Lower lobe of right lung (tissue), 2 donors: ENCODE measurements at regions not wholly inside any gene's neighbourhood (a gene's known extent, or its start where the extent isn't known, plus 50 kb on each side); places are given as distances from the start of the nearest gene placed in this dataset.

ENCODE experiments used
- ATAC-seq, 2 donors: fragments of 200-7000 bp; cut with Tn5 transposase; one replicate each; pipeline ENCODE4 v1.9.1; 2020 to 2022; ENCODE audit warnings: mild to moderate bottlenecking in 2 of 2, moderate library complexity in 2 of 2
- DNase-seq: peaks from one replicate; pipeline ENCODE4 v3.0.0-alpha.2; 2020
- H3K27ac ChIP-seq: fragments of 200-600 bp; one replicate; pipeline ENCODE4 v1.8.0; 2022
- H3K27me3 ChIP-seq: fragments of 200-600 bp; one replicate; pipeline ENCODE4 v1.8.0; 2022; ENCODE audit warnings: low read depth
- H3K36me3 ChIP-seq: fragments of 200-600 bp; one replicate; pipeline ENCODE4 v1.8.0; 2022; ENCODE audit warnings: mild to moderate bottlenecking
- H3K4me1 ChIP-seq: fragments of 200-600 bp; one replicate; pipeline ENCODE4 v1.8.0; 2022
- H3K4me3 ChIP-seq: fragments of 200-600 bp; one replicate; pipeline ENCODE4 v1.8.0; 2022; ENCODE audit warnings: mild to moderate bottlenecking
- H3K9me3 ChIP-seq: fragments of 200-600 bp; one replicate; pipeline ENCODE4 v1.8.0; 2022
- intact Hi-C: fragments of 100-400 bp; cut with DNase I; formaldehyde crosslinking; loops from one replicate; pipeline ENCODE4 v1.11.0; 2022
- TF ChIP-seq, protein P1 (sequence below): fragments of 200-600 bp; IDR thresholded peaks from one replicate; pipeline ENCODE4 v1.8.0; 2022; ENCODE audit warnings: antibody characterized with exemption, mild to moderate bottlenecking
- donor health status: DM: no; HTN: yes; CAD: no; lungs with severe emphysema.

- intact Hi-C loops: no loop called here
- DNase-seq (no peak), ATAC-seq (no peak)
- Histone ChIP-seq H3K9me3 (no peaks in the 10 kb centered on the region), H3K27ac (no peak overlapping the region), H3K27me3 (no peaks in the 10 kb centered on the region), H3K36me3 (no peaks in the 10 kb centered on the region), H3K4me1 (no peaks in the 10 kb centered on the region), H3K4me3 (no peak overlapping the region)
- TF ChIP-seq, protein P1, sequence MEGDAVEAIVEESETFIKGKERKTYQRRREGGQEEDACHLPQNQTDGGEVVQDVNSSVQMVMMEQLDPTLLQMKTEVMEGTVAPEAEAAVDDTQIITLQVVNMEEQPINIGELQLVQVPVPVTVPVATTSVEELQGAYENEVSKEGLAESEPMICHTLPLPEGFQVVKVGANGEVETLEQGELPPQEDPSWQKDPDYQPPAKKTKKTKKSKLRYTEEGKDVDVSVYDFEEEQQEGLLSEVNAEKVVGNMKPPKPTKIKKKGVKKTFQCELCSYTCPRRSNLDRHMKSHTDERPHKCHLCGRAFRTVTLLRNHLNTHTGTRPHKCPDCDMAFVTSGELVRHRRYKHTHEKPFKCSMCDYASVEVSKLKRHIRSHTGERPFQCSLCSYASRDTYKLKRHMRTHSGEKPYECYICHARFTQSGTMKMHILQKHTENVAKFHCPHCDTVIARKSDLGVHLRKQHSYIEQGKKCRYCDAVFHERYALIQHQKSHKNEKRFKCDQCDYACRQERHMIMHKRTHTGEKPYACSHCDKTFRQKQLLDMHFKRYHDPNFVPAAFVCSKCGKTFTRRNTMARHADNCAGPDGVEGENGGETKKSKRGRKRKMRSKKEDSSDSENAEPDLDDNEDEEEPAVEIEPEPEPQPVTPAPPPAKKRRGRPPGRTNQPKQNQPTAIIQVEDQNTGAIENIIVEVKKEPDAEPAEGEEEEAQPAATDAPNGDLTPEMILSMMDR: no peak
Observed at GRCh38 chr5:155934964-155935363, 392.0 kb upstream of the SGCD start.

DNA sequence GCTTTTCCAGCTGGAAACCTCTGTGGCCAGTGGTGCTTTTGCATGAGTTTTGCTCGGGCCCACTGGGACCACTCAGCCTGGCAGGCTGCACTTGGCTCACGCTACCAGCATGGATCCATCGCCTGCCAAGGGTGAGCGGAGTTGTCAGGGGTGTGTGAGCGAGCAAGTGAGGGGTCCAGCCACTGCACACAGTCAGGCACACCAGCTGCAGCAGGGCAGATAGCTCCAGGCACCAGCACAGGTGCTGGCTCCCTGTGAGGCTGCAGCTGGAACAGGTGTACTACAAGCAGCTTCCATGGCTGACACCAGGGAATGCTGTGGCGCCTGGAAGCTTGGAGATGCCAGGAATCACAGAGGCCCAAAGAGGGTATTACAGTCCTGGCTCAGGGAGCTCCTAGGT lies 391.2 kb upstream of the SGCD start:
- no peak overlapping the region for H3K4me3 ChIP-seq
- TF ChIP-seq, protein P1: no peak
- intact Hi-C loops: no loop called here
- no peak for DNase-seq
- H3K4me1 ChIP-seq: no peaks in the 10 kb centered on the region
- no peak for ATAC-seq
- H3K27ac ChIP-seq: no peak overlapping the region
- no peaks in the 10 kb centered on the region for H3K27me3 ChIP-seq
- no peaks in the 10 kb centered on the region for H3K9me3 ChIP-seq
- H3K36me3 ChIP-seq: no peaks in the 10 kb centered on the region

DNA sequence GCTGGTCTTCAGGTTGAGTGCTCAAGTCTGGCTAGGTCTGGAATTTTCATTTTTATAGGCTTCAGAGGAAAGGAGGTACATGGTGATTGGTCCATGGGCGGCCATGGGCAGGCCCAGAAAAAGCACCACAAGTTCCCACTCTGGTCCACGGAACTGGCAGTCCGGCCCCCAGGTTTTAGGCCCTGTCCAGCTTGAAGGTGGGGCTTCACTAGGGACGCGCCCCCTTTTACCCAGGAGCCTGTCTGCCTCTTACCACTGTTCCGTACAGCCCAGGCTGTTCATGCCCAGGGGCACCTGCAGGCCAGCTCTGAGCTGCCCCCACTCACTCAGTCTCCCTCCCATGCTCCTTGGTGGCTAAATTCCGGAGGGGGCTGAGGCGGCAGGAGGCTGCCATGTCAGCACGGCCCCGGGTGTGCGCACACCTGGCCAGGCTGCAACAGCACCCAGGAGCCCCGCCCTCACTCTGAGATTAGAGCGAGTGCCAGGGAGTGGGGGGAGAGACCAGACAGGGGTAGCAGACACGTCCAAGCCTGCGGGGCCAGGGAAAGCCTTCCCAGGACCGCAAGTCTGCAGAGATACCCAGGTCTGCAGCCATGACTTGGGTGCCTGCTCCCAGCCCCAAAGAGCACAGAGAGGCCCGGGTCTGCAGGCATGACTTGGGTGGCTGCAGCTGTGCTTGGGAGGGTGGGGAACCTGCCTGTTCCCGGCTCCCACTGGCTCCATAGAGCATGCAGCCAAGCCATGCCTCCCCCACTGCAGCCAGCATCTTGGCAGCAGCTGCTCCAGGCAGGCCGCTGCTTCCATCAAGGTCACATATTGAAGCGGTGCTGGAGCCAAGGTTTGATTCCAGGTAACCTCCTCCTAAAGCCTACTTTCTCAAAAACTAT lies 390.2 kb upstream of the SGCD start:
- H3K27me3 ChIP-seq: no peaks in the 10 kb centered on the region
- H3K4me1 ChIP-seq: no peaks in the 10 kb centered on the region
- no peak overlapping the region for H3K4me3 ChIP-seq
- DNase-seq (no peak), ATAC-seq (no peak)
- intact Hi-C loops: no loop called here
- TF ChIP-seq, protein P1: no peak
- H3K9me3 ChIP-seq: no peaks in the 10 kb centered on the region
- no peak overlapping the region for H3K27ac ChIP-seq
- no peaks in the 10 kb centered on the region for H3K36me3 ChIP-seq

- H3K9me3 ChIP-seq: no peaks in the 10 kb centered on the region
- H3K4me1 ChIP-seq: no peaks in the 10 kb centered on the region
- no peaks in the 10 kb centered on the region for H3K27me3 ChIP-seq
- DNase-seq (no peak), ATAC-seq (no peak)
- intact Hi-C loops: no loop called here
- TF ChIP-seq, protein P1: no peak
- no peaks in the 10 kb centered on the region for H3K36me3 ChIP-seq
- H3K4me3 ChIP-seq: no peak overlapping the region
- no peak overlapping the region for H3K27ac ChIP-seq
Observed at GRCh38 chr5:155938051-155938450, 388.9 kb upstream of the SGCD start.

DNA sequence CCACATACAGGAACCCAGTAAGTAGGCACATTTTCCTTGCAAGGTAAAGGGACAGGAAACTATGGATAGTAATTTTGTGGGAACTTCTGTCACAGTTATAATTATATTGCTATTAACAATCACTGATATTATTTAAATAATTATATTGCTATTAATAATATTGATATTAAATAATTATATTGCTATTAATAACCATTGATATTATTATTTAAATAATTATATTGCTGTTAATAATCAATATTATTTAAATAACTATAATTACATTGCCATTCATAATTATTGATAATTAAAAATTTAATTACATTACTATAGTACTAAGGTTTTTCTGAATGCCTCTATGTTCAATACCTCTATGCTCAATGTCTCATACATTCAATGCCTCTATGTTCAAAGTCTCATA lies 385.6 kb upstream of the SGCD start:
- TF ChIP-seq, protein P1: no peak
- no peaks in the 10 kb centered on the region for H3K27me3 ChIP-seq
- intact Hi-C loops: no loop called here
- H3K36me3 ChIP-seq: no peaks in the 10 kb centered on the region
- no peak for ATAC-seq
- H3K4me3 ChIP-seq: no peak overlapping the region
- H3K27ac ChIP-seq: no peak overlapping the region
- DNase-seq: no peak
- no peaks in the 10 kb centered on the region for H3K9me3 ChIP-seq
- no peaks in the 10 kb centered on the region for H3K4me1 ChIP-seq
